ENCODE measurements at regions not wholly inside any gene's neighbourhood (a gene's known extent, or its start where the extent isn't known, plus 50 kb on each side); places are given as distances from the start of the nearest gene placed in this dataset.

- H3K27me3 Mint-ChIP-seq (ENCODE audit: low read depth, poor library complexity) = peaks cover 9% of the 10 kb centered on the region
- no peaks in the 10 kb centered on the region for H3K4me1 Mint-ChIP-seq
- TF ChIP-seq, protein P1, sequence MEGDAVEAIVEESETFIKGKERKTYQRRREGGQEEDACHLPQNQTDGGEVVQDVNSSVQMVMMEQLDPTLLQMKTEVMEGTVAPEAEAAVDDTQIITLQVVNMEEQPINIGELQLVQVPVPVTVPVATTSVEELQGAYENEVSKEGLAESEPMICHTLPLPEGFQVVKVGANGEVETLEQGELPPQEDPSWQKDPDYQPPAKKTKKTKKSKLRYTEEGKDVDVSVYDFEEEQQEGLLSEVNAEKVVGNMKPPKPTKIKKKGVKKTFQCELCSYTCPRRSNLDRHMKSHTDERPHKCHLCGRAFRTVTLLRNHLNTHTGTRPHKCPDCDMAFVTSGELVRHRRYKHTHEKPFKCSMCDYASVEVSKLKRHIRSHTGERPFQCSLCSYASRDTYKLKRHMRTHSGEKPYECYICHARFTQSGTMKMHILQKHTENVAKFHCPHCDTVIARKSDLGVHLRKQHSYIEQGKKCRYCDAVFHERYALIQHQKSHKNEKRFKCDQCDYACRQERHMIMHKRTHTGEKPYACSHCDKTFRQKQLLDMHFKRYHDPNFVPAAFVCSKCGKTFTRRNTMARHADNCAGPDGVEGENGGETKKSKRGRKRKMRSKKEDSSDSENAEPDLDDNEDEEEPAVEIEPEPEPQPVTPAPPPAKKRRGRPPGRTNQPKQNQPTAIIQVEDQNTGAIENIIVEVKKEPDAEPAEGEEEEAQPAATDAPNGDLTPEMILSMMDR (IDR thresholded peaks at IDR 0.05) = no peak
- no peak overlapping the region for H3K27ac Mint-ChIP-seq
- H3K36me3 Mint-ChIP-seq (ENCODE audit: low read depth) = peaks cover 6% of the 10 kb centered on the region
- DNase-seq = no peak
- no peak overlapping the region for H3K4me3 Mint-ChIP-seq
- peaks cover 27% of the 10 kb centered on the region for H3K9me3 Mint-ChIP-seq
These were observed 424.5 kb upstream of the SALL3 start for GRCh38 chr18:78554944-78555608.

GRCh38 chr18:78557371-78557770, 422.2 kb upstream of the SALL3 start:
- TF ChIP-seq, protein P1 (IDR thresholded peaks at IDR 0.05) = no peak
- Mint-ChIP-seq H3K36me3 (ENCODE audit: low read depth) (peaks cover 6% of the 10 kb centered on the region), H3K27me3 (ENCODE audit: low read depth, poor library complexity) (peaks cover 12% of the 10 kb centered on the region), H3K27ac (no peak overlapping the region), H3K9me3 (peaks cover 27% of the 10 kb centered on the region), H3K4me3 (no peak overlapping the region), H3K4me1 (peaks cover 7% of the 10 kb centered on the region)
- DNase-seq = no peak

GRCh38 chr18:78558101-78558810, 421.4 kb upstream of the SALL3 start:
- no peak for DNase-seq
- TF ChIP-seq, protein P1 (IDR thresholded peaks at IDR 0.05) = no peak
- Mint-ChIP-seq H3K4me3 (no peak overlapping the region), H3K4me1 (peaks cover 8% of the 10 kb centered on the region), H3K36me3 (ENCODE audit: low read depth) (peaks cover 6% of the 10 kb centered on the region), H3K27me3 (ENCODE audit: low read depth, poor library complexity) (peaks cover 12% of the 10 kb centered on the region), H3K9me3 (peaks cover 27% of the 10 kb centered on the region), H3K27ac (no peak overlapping the region)

DNA sequence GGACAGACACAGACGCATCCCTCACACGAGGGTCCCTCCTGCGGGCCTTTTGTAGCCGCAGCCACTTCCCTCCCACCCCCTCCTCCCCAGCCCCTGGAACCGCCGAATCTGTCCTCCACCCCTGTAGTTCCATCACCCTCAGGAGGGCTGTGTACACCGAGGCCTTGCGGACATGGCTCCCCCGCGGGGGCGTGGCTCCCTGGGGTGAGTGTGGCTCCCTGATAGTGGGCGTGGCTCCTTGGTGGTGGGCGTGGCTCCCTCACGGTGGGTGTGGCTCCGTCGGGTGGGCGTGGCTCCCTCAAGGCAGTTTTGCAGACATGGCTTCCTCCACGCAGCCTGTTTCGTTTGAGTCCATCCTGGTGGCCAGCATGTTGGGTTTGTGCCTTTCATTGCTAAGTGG, 420.7 kb upstream of the SALL3 start:
- Mint-ChIP-seq H3K4me3 (no peak overlapping the region), H3K27ac (no peak overlapping the region), H3K36me3 (ENCODE audit: low read depth) (peaks cover 6% of the 10 kb centered on the region), H3K9me3 (peaks cover 26% of the 10 kb centered on the region), H3K27me3 (ENCODE audit: low read depth, poor library complexity) (peaks cover 12% of the 10 kb centered on the region), H3K4me1 (peaks cover 8% of the 10 kb centered on the region)
- no peak for DNase-seq
- TF ChIP-seq, protein P1 (IDR thresholded peaks at IDR 0.05) = no peak

DNA sequence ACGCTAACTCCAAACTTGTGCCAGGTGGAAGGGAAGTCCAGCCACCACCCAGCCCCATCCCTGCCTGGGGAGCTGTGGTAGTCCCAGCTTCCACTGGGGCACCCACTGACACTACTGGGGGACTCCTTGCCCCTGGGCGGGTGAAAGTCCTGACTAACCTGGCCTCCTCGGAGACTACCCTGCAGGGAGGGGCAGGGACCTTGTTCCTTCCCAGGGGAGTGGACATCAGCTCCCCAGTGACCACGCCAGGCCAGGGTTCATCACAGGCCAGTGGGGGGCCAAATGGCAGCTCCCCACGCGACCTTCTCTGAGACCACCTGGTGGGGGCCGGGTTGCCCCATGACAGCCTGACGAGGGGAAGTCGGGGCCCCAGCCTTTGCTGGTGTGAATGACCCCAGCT, 420.0 kb upstream of the SALL3 start:
- TF ChIP-seq, protein P1 (IDR thresholded peaks at IDR 0.05) = no peak
- Mint-ChIP-seq H3K27ac (no peak overlapping the region), H3K9me3 (peaks cover 19% of the 10 kb centered on the region), H3K36me3 (ENCODE audit: low read depth) (peaks cover under 1% of the 10 kb centered on the region), H3K4me1 (peaks cover 14% of the 10 kb centered on the region), H3K27me3 (ENCODE audit: low read depth, poor library complexity) (peaks cover 12% of the 10 kb centered on the region), H3K4me3 (no peak overlapping the region)
- DNase-seq = no peak
